Mammary epithelial cell (primary cell): ENCODE measurements at regions not wholly inside any gene's neighbourhood (a gene's known extent, or its start where the extent isn't known, plus 50 kb on each side); places are given as distances from the start of the nearest gene placed in this dataset.

Source experiments
- CTCF ChIP-seq, 2 donors: IDR thresholded peaks in 1 of 2; conservative IDR thresholded peaks in 1 of 2; 2 replicates each; pipeline ENCODE4 v1.5.1; 2011 to 2012; ENCODE audit warnings: inconsistent platforms in 2 of 2, low read length in 2 of 2, mild to moderate bottlenecking in 2 of 2, control low read depth in 1 of 2, low read depth in 1 of 2; ENCODE audit not compliant: insufficient read depth in 1 of 2; ENCODE audit errors: extremely low read depth in 1 of 2
- EZH2 ChIP-seq: IDR thresholded peaks from 2 replicates; pipeline ENCODE4 v1.6.1; 2012; ENCODE audit warnings: low read length, inconsistent platforms, borderline replicate concordance

- no peak for TF ChIP-seq CTCF (conservative IDR thresholded peaks at IDR 0.05 in 1 of 2, IDR thresholded peaks at IDR 0.05 in 1 of 2; ENCODE audit: extremely low read depth in 1 of 2, insufficient read depth in 1 of 2, low read depth in 1 of 2, low read length in 2 of 2)
- no peak for TF ChIP-seq EZH2
Observed at GRCh38 chr21:43349644-43350043, 77.3 kb downstream of the SIK1 start.
